HG02884 (cell line): ENCODE measurements at regions not wholly inside any gene's neighbourhood (a gene's known extent, or its start where the extent isn't known, plus 50 kb on each side); places are given as distances from the start of the nearest gene placed in this dataset.
"Not testable (repeated sequence)": the region's sequence is repeated elsewhere in the genome, so short reads cannot be mapped to it uniquely, and the experiment has no call there.

ENCODE experiments used
- ATAC-seq: cut with Tn5 transposase; IDR thresholded peaks from one replicate; pipeline ENCODE4 v1.9.1; 2021; ENCODE audit warnings: mild to moderate bottlenecking, moderate library complexity; ENCODE audit not compliant: unreplicated experiment

GRCh38 chr2:180555391-180555965 is 424.9 kb upstream of the UBE2E3 start:
- ATAC-seq = no peak

DNA sequence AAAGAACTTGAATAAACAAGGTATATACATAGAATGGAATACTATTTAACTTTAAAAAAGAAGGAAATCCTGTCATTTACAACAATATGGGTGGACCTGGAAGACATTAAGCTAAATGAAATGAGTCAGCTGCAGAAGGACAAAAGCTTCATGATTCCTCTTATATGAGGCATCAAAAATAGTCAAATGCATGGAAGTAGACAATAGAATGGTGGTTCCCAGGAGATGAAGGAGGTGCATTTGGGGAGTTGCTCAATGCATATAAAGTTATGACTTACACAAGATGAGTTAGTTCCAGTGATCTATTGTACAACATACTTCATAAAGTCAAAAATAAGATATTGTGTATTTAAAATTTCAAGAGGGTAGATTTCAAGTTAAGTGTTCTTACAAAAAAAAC is 426.1 kb upstream of the UBE2E3 start:
- ATAC-seq = no peak

DNA sequence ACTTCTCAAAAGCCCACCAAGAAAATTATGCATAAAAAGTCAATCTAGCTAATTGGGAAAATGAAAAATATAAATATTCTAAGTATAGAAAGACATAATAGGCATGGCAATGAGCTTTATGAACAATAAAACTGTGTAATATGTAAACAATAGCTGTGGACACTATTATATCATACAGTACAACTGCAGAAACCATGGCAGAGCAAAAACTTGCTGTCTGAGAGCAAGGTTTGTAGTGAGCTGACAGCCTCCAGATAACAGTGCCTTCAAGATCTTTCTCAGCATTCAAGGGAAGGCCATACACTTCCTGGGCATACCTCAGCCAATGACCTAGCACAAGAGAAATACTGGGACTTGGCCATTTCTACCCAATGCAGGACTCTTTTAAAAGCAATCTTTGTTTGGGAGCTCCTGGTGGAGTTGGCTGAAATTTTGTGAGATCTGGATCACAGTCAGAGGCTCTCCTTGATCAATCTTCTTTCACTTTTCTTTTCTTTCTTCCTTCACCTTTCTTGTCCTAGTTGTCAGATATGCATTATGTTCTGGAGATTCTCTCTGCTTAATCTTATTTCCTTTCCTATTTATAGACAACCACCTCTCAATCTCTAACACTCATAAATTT is 427.2 kb upstream of the UBE2E3 start:
- no peak for ATAC-seq

- ATAC-seq = no peak
These were observed 437.9 kb upstream of the UBE2E3 start for GRCh38 chr2:180542511-180542910.

GRCh38 chr2:180540761-180541160 is 439.6 kb upstream of the UBE2E3 start:
- ATAC-seq = no peak

GRCh38 chr2:180539541-180539940 is 440.9 kb upstream of the UBE2E3 start:
- ATAC-seq = no peak

- no peak for ATAC-seq
These were observed 445.1 kb upstream of the UBE2E3 start for GRCh38 chr2:180535289-180535688.

DNA sequence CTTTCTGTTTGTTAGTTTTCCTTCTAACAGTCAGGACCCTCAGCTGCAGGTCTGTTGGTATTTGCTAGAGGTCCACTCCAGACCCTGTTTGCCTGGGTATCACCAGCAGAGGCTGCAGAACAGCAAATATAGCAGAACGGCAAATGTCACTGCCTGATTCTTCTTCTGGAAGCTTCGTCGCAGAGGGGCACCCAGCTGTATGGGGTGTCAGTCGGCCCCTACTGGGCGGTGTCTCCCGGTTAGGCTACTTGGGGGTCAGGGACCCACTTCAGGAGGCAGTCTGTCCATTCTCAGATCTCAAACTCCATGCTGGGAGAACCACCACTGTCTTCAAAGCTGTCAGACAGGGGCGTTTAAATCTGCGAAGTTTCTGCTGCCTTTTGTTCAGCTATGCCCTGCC is 448.6 kb upstream of the UBE2E3 start:
- ATAC-seq = not testable (repeated sequence)

DNA sequence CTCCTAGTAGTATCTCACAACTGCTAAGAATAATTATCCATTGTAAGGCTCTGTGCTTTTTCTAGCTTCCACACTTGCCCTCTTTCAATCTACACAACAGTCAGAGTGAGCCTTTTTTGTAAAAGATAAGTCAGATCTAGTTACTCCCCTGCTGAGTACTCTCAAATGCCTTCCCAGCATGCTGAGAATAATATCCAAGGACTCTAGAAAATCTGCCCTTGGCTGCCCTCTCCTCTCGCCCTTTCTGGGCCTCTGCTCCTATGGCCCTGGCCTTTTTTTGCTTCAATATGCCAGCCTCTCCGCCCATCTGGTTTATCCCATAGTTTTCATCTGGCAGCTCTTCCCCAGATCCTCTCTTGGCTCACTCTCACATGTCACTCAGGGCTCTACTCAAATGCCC is 455.9 kb upstream of the UBE2E3 start:
- ATAC-seq = no peak

GRCh38 chr2:180523621-180524340 is 456.6 kb upstream of the UBE2E3 start:
- no peak for ATAC-seq

DNA sequence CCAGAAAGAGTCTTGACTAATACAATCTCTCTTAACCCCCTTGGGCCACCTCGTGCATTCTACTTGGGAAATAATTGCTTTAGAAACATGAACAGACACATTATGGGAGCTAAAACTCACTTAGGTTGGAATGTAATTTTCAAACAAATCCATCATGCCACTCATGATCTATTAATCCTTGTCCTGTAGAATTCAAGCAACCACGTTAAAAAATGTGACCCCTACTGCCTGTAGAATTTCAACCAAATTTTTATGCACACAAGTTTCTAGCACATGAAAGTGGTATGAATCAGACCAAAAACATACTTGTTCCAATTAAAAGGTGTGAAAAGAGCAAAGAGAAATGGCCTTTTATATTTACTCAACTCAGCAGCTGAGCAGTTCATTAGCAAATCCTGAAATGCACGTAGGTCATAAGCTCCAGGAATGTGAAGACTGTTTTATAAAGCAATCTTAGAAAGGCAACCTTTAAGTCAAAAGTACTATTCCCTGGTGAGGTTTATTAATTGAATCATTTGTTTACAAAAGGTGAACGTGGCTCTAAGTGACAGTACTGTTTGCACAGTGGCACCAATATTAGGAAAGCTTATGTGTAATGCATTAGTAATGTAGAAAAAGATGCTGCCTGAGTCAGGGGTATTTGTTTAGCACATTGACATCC is 459.4 kb upstream of the UBE2E3 start:
- no peak for ATAC-seq

DNA sequence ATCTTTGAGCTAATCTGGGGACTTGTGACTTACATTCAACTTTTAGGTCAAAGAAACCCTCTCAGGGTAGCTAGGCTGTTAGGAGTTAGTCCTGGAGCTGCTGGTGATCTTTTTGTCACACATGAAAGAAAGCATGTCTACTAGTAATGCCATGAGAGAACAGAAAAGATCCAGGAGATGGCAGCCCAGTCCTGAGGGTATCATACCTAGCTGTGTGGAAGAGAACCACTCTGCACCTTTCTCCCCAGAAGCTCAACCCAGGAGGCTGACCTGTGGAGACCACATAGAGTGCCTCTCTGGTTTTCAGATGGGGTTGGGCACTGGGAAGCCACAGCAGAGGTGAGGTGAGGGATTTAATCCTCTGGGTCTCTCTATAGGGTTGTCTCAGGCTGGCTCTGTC is 460.2 kb upstream of the UBE2E3 start:
- no peak for ATAC-seq

DNA sequence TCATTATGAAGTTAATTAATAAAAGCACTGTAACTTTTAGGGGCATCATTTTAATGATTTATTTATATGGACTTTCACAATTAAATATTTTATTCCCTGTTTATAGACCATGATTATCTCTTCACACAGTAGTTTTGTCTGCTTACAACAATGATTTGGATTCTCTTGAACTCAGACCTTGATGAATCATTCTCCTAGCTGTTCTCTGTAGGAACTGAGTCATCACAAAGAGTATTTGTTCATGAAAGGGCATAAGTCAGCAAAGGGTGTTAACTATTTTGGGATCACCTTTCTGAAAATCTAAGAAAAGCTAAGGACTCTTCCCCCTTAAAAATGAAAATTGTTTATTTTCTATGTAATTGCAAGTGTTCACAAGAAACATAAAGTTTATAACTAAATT is 461.1 kb upstream of the UBE2E3 start:
- no peak for ATAC-seq

GRCh38 chr2:180516232-180516631 is 464.2 kb upstream of the UBE2E3 start:
- no peak for ATAC-seq

GRCh38 chr2:180513389-180513788 is 467.0 kb upstream of the UBE2E3 start:
- ATAC-seq = no peak

GRCh38 chr2:180508458-180508857 is 471.9 kb upstream of the UBE2E3 start:
- ATAC-seq = no peak

DNA sequence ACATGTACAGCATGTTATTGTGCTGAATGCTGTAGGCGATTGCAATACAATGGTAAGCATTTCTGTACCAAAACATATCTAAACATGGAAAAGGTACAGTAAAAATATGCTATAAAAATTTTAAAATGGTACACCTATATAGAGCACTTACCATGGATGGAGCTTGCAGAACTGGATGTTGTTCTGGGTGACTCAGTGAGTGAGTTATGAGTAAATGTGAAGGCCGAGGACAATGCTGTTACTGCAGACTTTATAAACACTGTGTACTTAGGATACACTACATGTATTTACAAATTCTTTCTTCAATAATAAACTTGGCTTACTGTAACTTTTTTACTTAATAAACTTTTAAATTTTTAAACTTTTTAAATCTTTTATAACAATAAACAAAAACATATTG is 473.4 kb upstream of the UBE2E3 start:
- no peak for ATAC-seq

- no peak for ATAC-seq
These were observed 475.2 kb upstream of the UBE2E3 start for GRCh38 chr2:180505203-180505602.

DNA sequence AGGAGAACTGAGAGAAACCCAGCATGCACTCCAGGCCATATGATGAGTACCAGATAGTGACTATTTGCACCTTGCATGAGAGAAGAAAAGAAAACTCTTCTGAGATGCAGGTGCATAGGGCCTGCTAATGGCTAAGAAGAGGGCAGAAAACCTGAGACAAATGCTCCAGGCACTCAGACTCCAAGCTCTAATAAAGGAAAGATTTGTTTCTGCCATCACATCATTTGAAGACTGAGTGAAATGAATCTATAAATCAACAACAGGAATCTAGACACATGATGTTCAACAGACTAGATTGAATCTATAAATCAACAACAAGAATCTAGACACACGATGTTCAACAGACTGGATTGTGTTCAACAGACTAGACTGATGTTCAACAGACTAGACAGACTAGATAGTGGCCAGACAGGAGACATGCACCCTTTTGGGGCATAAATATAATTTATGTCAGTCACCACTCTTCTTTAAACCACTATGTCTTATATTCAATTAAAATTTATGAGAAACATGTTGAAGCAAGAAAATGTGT is 482.7 kb upstream of the UBE2E3 start:
- ATAC-seq = no peak

GRCh38 chr2:180495606-180496005 is 484.8 kb upstream of the UBE2E3 start:
- ATAC-seq = no peak

DNA sequence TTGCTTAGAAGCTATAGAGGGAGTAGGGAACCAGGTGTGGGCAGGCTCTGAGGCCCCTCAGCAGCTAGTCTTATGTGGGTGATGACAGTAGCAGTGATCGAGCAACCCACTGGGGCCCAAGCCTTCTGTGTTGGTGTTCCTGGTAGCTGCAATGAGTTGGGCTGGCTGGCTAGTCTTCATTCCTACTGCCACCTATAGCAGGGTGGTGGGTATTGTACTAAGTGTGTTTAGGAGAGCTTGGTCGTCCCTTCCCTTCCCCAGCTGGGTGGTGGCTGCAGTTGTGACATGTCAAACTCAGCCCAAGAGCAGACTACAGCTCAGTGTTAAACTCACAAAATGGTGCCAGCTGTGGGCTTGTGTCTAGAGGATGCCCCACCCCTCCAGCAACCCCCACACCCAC is 486.1 kb upstream of the UBE2E3 start:
- no peak for ATAC-seq

- no peak for ATAC-seq
These were observed 475.6 kb upstream of the CWC22 start for GRCh38 chr2:180482696-180483095.
